Endodermal cell (in vitro differentiated cells): ENCODE measurements at regions not wholly inside any gene's neighbourhood (a gene's known extent, or its start where the extent isn't known, plus 50 kb on each side); places are given as distances from the start of the nearest gene placed in this dataset.

Experiments
- DNase-seq: peaks from one replicate; pipeline ENCODE4 v3.0.0-alpha.2; 2017
- H3K27ac ChIP-seq: 2 replicates; pipeline ENCODE4 v1.5.1; 2013; ENCODE audit warnings: mild to moderate bottlenecking, low read depth, low read length, moderate library complexity
- H3K27me3 ChIP-seq: 2 replicates; pipeline ENCODE4 v1.6.1; 2013; ENCODE audit warnings: mild to moderate bottlenecking, low read length, moderate library complexity; ENCODE audit not compliant: insufficient read depth, control insufficient read depth, poor library complexity, severe bottlenecking
- H3K36me3 ChIP-seq: 2 replicates; pipeline ENCODE4 v1.7.0; 2013; ENCODE audit warnings: mild to moderate bottlenecking, low read length, moderate library complexity; ENCODE audit not compliant: control insufficient read depth, insufficient read depth
- H3K4me1 ChIP-seq: one replicate; pipeline ENCODE4 v1.7.0; 2013; ENCODE audit warnings: low read length; ENCODE audit not compliant: control insufficient read depth, insufficient read depth
- H3K4me3 ChIP-seq: 2 replicates; pipeline ENCODE4 v1.5.1; 2013; ENCODE audit warnings: mild to moderate bottlenecking, low read length, moderate library complexity
- H3K9ac ChIP-seq: 2 replicates; pipeline ENCODE4 v1.6.1; 2013; ENCODE audit warnings: mild to moderate bottlenecking, low read length, moderate library complexity; ENCODE audit not compliant: poor library complexity, severe bottlenecking; ENCODE audit errors: extremely low read depth
- H3K9me3 ChIP-seq: 2 replicates; pipeline ENCODE4 v1.6.1; 2013; ENCODE audit warnings: mild to moderate bottlenecking, low read length, moderate library complexity; ENCODE audit not compliant: control insufficient read depth
- H3K27ac Mint-ChIP-seq: 2 replicates; pipeline ENCODE4 v1.8.0; 2020; ENCODE audit warnings: mixed read lengths
- H3K27me3 Mint-ChIP-seq: 2 replicates; pipeline ENCODE4 v1.8.0; 2021; ENCODE audit warnings: mild to moderate bottlenecking, mixed read lengths; ENCODE audit not compliant: insufficient read depth
- H3K36me3 Mint-ChIP-seq: 2 replicates; pipeline ENCODE4 v1.8.0; 2020; ENCODE audit warnings: low read depth, mixed read lengths
- H3K4me1 Mint-ChIP-seq: 2 replicates; pipeline ENCODE4 v1.8.0; 2020; ENCODE audit warnings: mixed read lengths
- H3K4me3 Mint-ChIP-seq: 2 replicates; pipeline ENCODE4 v1.8.0; 2020; ENCODE audit warnings: mild to moderate bottlenecking, moderate library complexity, mixed read lengths
- H3K9me3 Mint-ChIP-seq: 2 replicates; pipeline ENCODE4 v1.8.0; 2020; ENCODE audit warnings: mild to moderate bottlenecking, mixed read lengths
- WGBS, 2 experiments: methylation state at CpG; one replicate each; pipeline versions ENCODE4 v1.1.5 to v1.1.7; 2013; ENCODE audit warnings: missing lambda C conversion rate in 2 of 2, mixed read lengths in 1 of 2; ENCODE audit not compliant: insufficient coverage in 1 of 2, insufficient read length in 1 of 2; 5-methylcytosine and 5-hydroxymethylcytosine counted together
- TF ChIP-seq, protein P1 (sequence below): fragments of 200-600 bp; sonication (generic); conservative IDR thresholded peaks from 2 replicates; pipeline ENCODE4 v1.5.0; 2021; ENCODE audit warnings: antibody characterized with exemption, mild to moderate bottlenecking

DNA sequence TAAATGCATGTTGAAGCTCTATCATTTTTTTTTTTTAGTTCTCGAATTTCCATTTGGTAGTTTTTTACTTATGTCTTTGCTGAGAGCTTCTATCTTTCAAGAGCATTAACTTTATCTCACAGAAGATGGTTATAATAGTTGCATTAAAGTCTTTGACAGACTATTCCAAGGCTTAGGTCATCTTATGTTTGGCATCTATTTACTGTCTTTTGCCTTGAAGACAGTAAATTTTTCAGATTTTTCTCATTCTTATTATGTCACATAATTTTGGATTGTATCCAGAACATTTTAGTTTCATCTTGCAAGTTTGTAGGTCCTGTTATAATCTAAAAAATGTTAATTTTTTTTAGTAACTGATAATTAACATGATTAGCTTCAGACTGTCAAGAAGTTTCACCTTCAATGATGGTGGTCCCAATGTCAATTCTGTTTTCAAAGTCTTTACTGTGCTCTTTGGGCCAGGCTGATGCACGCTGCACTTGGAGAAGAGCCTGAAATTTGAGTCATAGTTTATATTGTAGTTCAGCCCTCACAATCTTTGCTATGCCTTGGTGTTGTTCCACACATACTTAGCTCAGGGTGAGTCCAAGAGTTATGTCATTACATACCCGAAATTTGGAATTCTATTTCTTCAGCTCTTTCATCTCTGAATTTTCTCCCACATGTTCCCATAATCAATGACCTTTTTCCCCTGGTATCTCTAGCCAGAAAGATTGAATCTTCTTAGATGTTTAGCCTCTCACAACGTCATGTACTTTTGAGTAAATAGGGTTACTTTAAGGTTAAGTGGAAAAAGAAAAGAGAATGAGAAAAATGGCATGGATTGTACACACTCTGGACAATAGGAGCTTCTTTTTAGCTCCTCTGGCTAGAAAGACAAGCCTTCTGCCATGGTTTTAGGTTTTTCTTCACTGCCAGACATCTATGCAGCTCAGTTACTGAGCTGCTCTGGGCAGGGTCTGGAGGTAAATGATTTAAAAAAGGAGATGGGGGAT lies 110.3 kb upstream of the BTBD3 start:
- Mint-ChIP-seq H3K36me3 (no peaks in the 10 kb centered on the region), H3K9me3 (no peaks in the 10 kb centered on the region), H3K4me3 (no peak overlapping the region), H3K4me1 (peaks cover 18% of the 10 kb centered on the region), H3K27me3 (peaks cover 2% of the 10 kb centered on the region), H3K27ac (no peak overlapping the region)
- DNase-seq = no peak
- Histone ChIP-seq H3K27me3 (no peaks in the 10 kb centered on the region), H3K36me3 (no peaks in the 10 kb centered on the region), H3K9ac (no peak overlapping the region), H3K27ac (no peak overlapping the region), H3K4me3 (no peak overlapping the region), H3K9me3 (no peaks in the 10 kb centered on the region), H3K4me1 (peaks cover 3% of the 10 kb centered on the region)
- TF ChIP-seq, protein P1, sequence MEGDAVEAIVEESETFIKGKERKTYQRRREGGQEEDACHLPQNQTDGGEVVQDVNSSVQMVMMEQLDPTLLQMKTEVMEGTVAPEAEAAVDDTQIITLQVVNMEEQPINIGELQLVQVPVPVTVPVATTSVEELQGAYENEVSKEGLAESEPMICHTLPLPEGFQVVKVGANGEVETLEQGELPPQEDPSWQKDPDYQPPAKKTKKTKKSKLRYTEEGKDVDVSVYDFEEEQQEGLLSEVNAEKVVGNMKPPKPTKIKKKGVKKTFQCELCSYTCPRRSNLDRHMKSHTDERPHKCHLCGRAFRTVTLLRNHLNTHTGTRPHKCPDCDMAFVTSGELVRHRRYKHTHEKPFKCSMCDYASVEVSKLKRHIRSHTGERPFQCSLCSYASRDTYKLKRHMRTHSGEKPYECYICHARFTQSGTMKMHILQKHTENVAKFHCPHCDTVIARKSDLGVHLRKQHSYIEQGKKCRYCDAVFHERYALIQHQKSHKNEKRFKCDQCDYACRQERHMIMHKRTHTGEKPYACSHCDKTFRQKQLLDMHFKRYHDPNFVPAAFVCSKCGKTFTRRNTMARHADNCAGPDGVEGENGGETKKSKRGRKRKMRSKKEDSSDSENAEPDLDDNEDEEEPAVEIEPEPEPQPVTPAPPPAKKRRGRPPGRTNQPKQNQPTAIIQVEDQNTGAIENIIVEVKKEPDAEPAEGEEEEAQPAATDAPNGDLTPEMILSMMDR = no peak
- WGBS, 2 experiments = 94 to 100% methylated on average over 1 to 3 of the region's 4 CpGs

DNA sequence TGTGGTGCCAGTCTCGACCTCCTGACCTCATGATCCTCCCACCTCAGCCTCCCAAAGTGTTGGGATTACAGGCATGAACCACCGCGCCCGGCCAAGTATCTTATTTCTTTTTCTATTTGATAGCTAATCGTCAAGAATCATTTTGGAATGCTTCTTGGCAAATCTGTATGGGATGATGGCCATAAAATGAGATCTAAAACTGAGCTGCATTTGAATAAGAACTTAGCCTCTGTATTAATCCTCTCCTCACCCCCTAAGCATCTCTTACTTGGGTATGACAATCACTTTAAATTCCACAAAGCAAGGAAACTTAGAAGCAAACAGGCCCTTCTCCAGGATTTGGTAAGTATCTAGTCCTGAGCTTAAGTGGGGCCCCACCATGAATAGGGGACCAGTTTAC lies 108.9 kb upstream of the BTBD3 start:
- no peak overlapping the region for H3K4me3 Mint-ChIP-seq
- WGBS, 2 experiments = 96% methylated on average over 5 of the region's 5 CpGs; no CpG with 5 or more reads in 1 of the 2 experiments
- no peak overlapping the region for H3K27ac ChIP-seq
- H3K36me3 ChIP-seq = no peaks in the 10 kb centered on the region
- H3K27ac Mint-ChIP-seq = no peak overlapping the region
- no peak for DNase-seq
- no peaks in the 10 kb centered on the region for H3K9me3 Mint-ChIP-seq
- no peaks in the 10 kb centered on the region for H3K36me3 Mint-ChIP-seq
- no peak overlapping the region for H3K9ac ChIP-seq
- H3K4me3 ChIP-seq = no peak overlapping the region
- TF ChIP-seq, protein P1 = no peak
- H3K27me3 ChIP-seq = no peaks in the 10 kb centered on the region
- no peaks in the 10 kb centered on the region for H3K9me3 ChIP-seq
- no peaks in the 10 kb centered on the region for H3K27me3 Mint-ChIP-seq
- H3K4me1 Mint-ChIP-seq = peaks cover 18% of the 10 kb centered on the region
- peaks cover 3% of the 10 kb centered on the region for H3K4me1 ChIP-seq

DNA sequence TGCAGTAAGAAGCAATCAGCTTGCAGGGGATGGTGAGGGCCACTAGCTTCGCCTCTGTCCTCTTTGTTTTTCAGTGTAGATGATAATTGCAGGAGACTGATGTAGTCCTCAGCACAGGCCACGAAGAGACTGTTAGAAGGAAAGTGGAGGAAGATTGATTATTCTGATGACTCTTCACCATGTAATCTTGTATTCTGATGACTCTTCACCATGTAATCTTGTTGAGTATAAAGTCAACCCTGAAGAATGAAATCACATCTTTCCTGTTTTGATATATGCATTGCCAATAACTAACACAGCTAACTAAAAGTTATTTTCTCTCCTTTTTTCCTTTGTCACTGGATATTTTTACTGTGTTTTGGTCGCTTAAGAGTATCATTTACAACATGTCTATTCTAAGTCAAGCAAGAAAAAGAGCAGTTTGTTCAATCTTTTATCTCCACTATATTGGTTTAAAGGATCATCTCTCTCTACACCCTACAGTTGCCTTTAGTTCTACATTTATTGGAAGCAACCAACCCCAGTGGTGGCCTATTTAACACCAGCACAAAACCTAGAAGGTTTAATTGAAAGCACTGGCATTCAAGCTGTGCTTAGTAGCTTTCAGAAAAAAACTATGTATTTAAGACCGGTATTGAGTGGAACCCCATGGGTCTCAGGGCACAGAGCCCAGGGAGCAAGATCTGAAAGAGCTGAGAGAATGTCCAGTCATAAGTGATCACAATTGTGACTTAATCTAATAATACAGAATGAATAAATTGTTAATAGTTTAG lies 107.2 kb upstream of the BTBD3 start:
- H3K4me3 ChIP-seq = no peak overlapping the region
- Mint-ChIP-seq H3K4me1 (peaks cover 18% of the 10 kb centered on the region), H3K9me3 (no peaks in the 10 kb centered on the region), H3K36me3 (no peaks in the 10 kb centered on the region), H3K4me3 (no peak overlapping the region), H3K27ac (no peak overlapping the region), H3K27me3 (peaks cover 5% of the 10 kb centered on the region)
- no peaks in the 10 kb centered on the region for H3K9me3 ChIP-seq
- no peaks in the 10 kb centered on the region for H3K36me3 ChIP-seq
- TF ChIP-seq, protein P1 = no peak
- DNase-seq = no peak
- H3K27ac ChIP-seq = no peak overlapping the region
- no peak overlapping the region for H3K9ac ChIP-seq
- peaks cover 3% of the 10 kb centered on the region for H3K4me1 ChIP-seq
- WGBS, 2 experiments = 59 to 80% methylated on average over 1 to 4 of the region's 4 CpGs
- H3K27me3 ChIP-seq = no peaks in the 10 kb centered on the region
